ENCODE measurements at regions not wholly inside any gene's neighbourhood (a gene's known extent, or its start where the extent isn't known, plus 50 kb on each side); places are given as distances from the start of the nearest gene placed in this dataset.

GRCh38 chr9:80602291-80602690, 1030.5 kb downstream of the TLE4 start:
- TF ChIP-seq POLR2A (IDR thresholded peaks at IDR 0.05) (no peak), CTCF (IDR thresholded peaks at IDR 0.05) (no peak), EP300 (IDR thresholded peaks at IDR 0.05) (no peak), POLR2AphosphoS5 (IDR thresholded peaks at IDR 0.05) (no peak)

Measured in sigmoid colon (tissue), 4 donors.